Mucosa of descending colon (tissue), 3 donors: ENCODE measurements at regions not wholly inside any gene's neighbourhood (a gene's known extent, or its start where the extent isn't known, plus 50 kb on each side); places are given as distances from the start of the nearest gene placed in this dataset.
A peak's percentile ranks its signal among the peaks of the same experiment; 100 is the strongest.

Experiments
- ATAC-seq: fragments of 200-7000 bp; cut with Tn5 transposase; one replicate; pipeline ENCODE4 v1.9.1; 2020; ENCODE audit warnings: mild to moderate bottlenecking, moderate library complexity
- DNase-seq, 3 donors: peaks; one replicate each; pipeline ENCODE4 v3.0.0-alpha.2; 2020
- H3K36me3 ChIP-seq: fragments of 200-600 bp; one replicate; pipeline ENCODE4 v1.8.0; 2021; ENCODE audit warnings: low read depth, mild to moderate bottlenecking
- H3K4me1 ChIP-seq: fragments of 200-600 bp; one replicate; pipeline ENCODE4 v1.8.0; 2021; ENCODE audit warnings: low read depth, mild to moderate bottlenecking
- H3K4me3 ChIP-seq: fragments of 200-600 bp; one replicate; pipeline ENCODE4 v1.8.0; 2021; ENCODE audit warnings: mild to moderate bottlenecking
- H3K9me3 ChIP-seq: fragments of 200-600 bp; one replicate; pipeline ENCODE4 v1.8.0; 2021; ENCODE audit warnings: mild to moderate bottlenecking
- CTCF ChIP-seq: fragments of 200-600 bp; IDR thresholded peaks from one replicate; pipeline ENCODE4 v1.8.0; 2022; ENCODE audit warnings: antibody characterized with exemption, mild to moderate bottlenecking
- intact Hi-C, 2 donors: fragments of 100-400 bp; cut with DNase I in 1 of 2; cut with micrococcal nuclease in 1 of 2; formaldehyde crosslinking; loops; one replicate each; pipeline versions ENCODE4 v1.11.0 to v1.11.1; 2022; cut with DNase I, micrococcal nuclease
- donor health status: DM: no; HTN: no; CAD: no; lungs with moderate emphysema.
- donor health status: DM: no; HTN: no; CAD: no.
- donor health status: DM: no; HTN: yes; CAD: no.

GRCh38 chr4:54842656-54843055 is 184.9 kb downstream of the KIT start:
- Histone ChIP-seq H3K4me3 (no peak overlapping the region), H3K4me1 (no peaks in the 10 kb centered on the region), H3K9me3 (no peaks in the 10 kb centered on the region), H3K36me3 (no peaks in the 10 kb centered on the region)
- DNase-seq (no peak), ATAC-seq (no peak)
- no peak for TF ChIP-seq CTCF
- intact Hi-C loops, result no loop called here

GRCh38 chr4:54842226-54842625 is 184.5 kb downstream of the KIT start:
- Histone ChIP-seq H3K9me3 (no peaks in the 10 kb centered on the region), H3K4me3 (no peak overlapping the region), H3K4me1 (no peaks in the 10 kb centered on the region), H3K36me3 (no peaks in the 10 kb centered on the region)
- DNase-seq, result no peak
- TF ChIP-seq CTCF, result no peak
- ATAC-seq, result no peak
- intact Hi-C loops, result no loop called here

- Histone ChIP-seq H3K9me3 (no peaks in the 10 kb centered on the region), H3K4me1 (no peaks in the 10 kb centered on the region), H3K4me3 (no peak overlapping the region), H3K36me3 (no peaks in the 10 kb centered on the region)
- intact Hi-C loops, result no loop called here
- ATAC-seq (peak; percentile 25), DNase-seq (peak in 1 of 3 donors; percentile 7)
- TF ChIP-seq CTCF, result no peak
Measured at GRCh38 chr4:54840992-54841768, 183.4 kb downstream of the KIT start.

GRCh38 chr4:54840430-54840829 is 182.7 kb downstream of the KIT start:
- intact Hi-C loops, result no loop called here
- TF ChIP-seq CTCF, result no peak
- DNase-seq (no peak), ATAC-seq (no peak)
- no peak overlapping the region for H3K4me3 ChIP-seq
- H3K4me1 ChIP-seq, result no peaks in the 10 kb centered on the region
- no peaks in the 10 kb centered on the region for H3K9me3 ChIP-seq
- H3K36me3 ChIP-seq, result no peaks in the 10 kb centered on the region

- H3K9me3 ChIP-seq, result no peaks in the 10 kb centered on the region
- no peak for DNase-seq
- intact Hi-C loops, result no loop called here
- no peaks in the 10 kb centered on the region for H3K4me1 ChIP-seq
- no peak for TF ChIP-seq CTCF
- ATAC-seq, result no peak
- H3K4me3 ChIP-seq, result no peak overlapping the region
- H3K36me3 ChIP-seq, result no peaks in the 10 kb centered on the region
Measured at GRCh38 chr4:54838301-54838700, 180.5 kb downstream of the KIT start.
